MCF 10A (cell line): ENCODE measurements at regions not wholly inside any gene's neighbourhood (a gene's known extent, or its start where the extent isn't known, plus 50 kb on each side); places are given as distances from the start of the nearest gene placed in this dataset.

Experiments
- BruUV-seq: library from RNA; stranded (reverse); fragments of 400-500 nt; replicated peaks from 2 replicates; lab custom pipeline; 2021; lab: Mats Ljungman, UMichigan
- CTCF ChIA-PET: fragments of 300-600 bp; sonication (Branson Sonifier 250); formaldehyde crosslinking; extraction: SDS; loops from one replicate; lab custom pipeline; 2021; ENCODE audit warnings: antibody characterized with exemption, inconsistent platforms; lab: Yijun Ruan, JAX
- POLR2A ChIA-PET: fragments of 300-600, 350-650 bp; sonication (Branson Sonifier 250); formaldehyde crosslinking; extraction: SDS; loops from one replicate; lab custom pipeline; 2020; ENCODE audit warnings: antibody characterized with exemption, inconsistent platforms; lab: Yijun Ruan, JAX
- DNase-seq: peaks from one replicate; pipeline ENCODE4 v3.0.0-alpha.2; 2018; ENCODE audit not compliant: unreplicated experiment
- H3K27ac Mint-ChIP-seq: one replicate; pipeline ENCODE4 v1.8.0; 2022; ENCODE audit warnings: mild to moderate bottlenecking, low read depth, mixed read lengths; ENCODE audit not compliant: unreplicated experiment
- H3K27me3 Mint-ChIP-seq: one replicate; pipeline ENCODE4 v1.8.0; 2022; ENCODE audit warnings: mixed read lengths; ENCODE audit not compliant: insufficient read depth, unreplicated experiment
- H3K36me3 Mint-ChIP-seq: one replicate; pipeline ENCODE4 v1.8.0; 2022; ENCODE audit warnings: mild to moderate bottlenecking, moderate library complexity, mixed read lengths; ENCODE audit not compliant: insufficient read depth, unreplicated experiment
- H3K4me1 Mint-ChIP-seq: one replicate; pipeline ENCODE4 v1.8.0; 2022; ENCODE audit warnings: mixed read lengths; ENCODE audit not compliant: insufficient read depth, unreplicated experiment
- H3K4me3 Mint-ChIP-seq: one replicate; pipeline ENCODE4 v1.8.0; 2022; ENCODE audit warnings: mild to moderate bottlenecking, moderate library complexity, mixed read lengths; ENCODE audit not compliant: unreplicated experiment
- H3K9me3 Mint-ChIP-seq: one replicate; pipeline ENCODE4 v1.8.0; 2022; ENCODE audit warnings: mixed read lengths; ENCODE audit not compliant: unreplicated experiment
- CTCF ChIP-seq: fragments of 200-600 bp; IDR thresholded peaks from one replicate; pipeline ENCODE4 v1.8.0; 2022; ENCODE audit warnings: antibody characterized with exemption, mild to moderate bottlenecking; ENCODE audit not compliant: unreplicated experiment
- intact Hi-C: fragments of 100-400 bp; cut with micrococcal nuclease; formaldehyde crosslinking; loops from 2 replicates; pipeline ENCODE4 v1.14.1; 2022

GRCh38 chr9:31028137-31028536, 1356.3 kb upstream of the ACO1 start:
- no peak overlapping the region for H3K4me3 Mint-ChIP-seq
- no peaks in the 10 kb centered on the region for H3K36me3 Mint-ChIP-seq
- H3K4me1 Mint-ChIP-seq: peaks cover 5% of the 10 kb centered on the region
- no peak for TF ChIP-seq CTCF
- peaks cover 7% of the 10 kb centered on the region for H3K27me3 Mint-ChIP-seq
- no peaks in the 10 kb centered on the region for H3K9me3 Mint-ChIP-seq
- H3K27ac Mint-ChIP-seq: no peak overlapping the region
- intact Hi-C loops: no loop called here
- CTCF ChIA-PET: no interaction called here
- POLR2A ChIA-PET: no interaction called here
- BruUV-seq: no TSS peak
- DNase-seq: no peak

- no TSS peak for BruUV-seq
- H3K27ac Mint-ChIP-seq: no peak overlapping the region
- no peak overlapping the region for H3K4me3 Mint-ChIP-seq
- POLR2A ChIA-PET: interaction anchor here (0.6 kb wide), 1 partner anchor 756 kb away, joined by 3 read pairs; no protein-coding TSS in a partner anchor
- TF ChIP-seq CTCF: no peak
- no peaks in the 10 kb centered on the region for H3K9me3 Mint-ChIP-seq
- CTCF ChIA-PET: no interaction called here
- peaks cover 5% of the 10 kb centered on the region for H3K4me1 Mint-ChIP-seq
- intact Hi-C loops: no loop called here
- H3K27me3 Mint-ChIP-seq: peaks cover 30% of the 10 kb centered on the region
- DNase-seq: peak; percentile 3
- H3K36me3 Mint-ChIP-seq: no peaks in the 10 kb centered on the region
Observed at GRCh38 chr9:31030741-31031202, 1353.7 kb upstream of the ACO1 start.

- H3K27me3 Mint-ChIP-seq: peaks cover 34% of the 10 kb centered on the region
- POLR2A ChIA-PET: no interaction called here
- H3K4me3 Mint-ChIP-seq: no peak overlapping the region
- CTCF ChIA-PET: interaction anchor here (0.6 kb wide), 1 partner anchor 9 kb away, joined by 3 read pairs; no protein-coding TSS in a partner anchor
- no peak overlapping the region for H3K27ac Mint-ChIP-seq
- peaks cover 5% of the 10 kb centered on the region for H3K4me1 Mint-ChIP-seq
- H3K36me3 Mint-ChIP-seq: no peaks in the 10 kb centered on the region
- intact Hi-C loops: no loop called here
- DNase-seq: no peak
- no TSS peak for BruUV-seq
- H3K9me3 Mint-ChIP-seq: no peaks in the 10 kb centered on the region
- no peak for TF ChIP-seq CTCF
Observed at GRCh38 chr9:31032206-31032605, 1352.2 kb upstream of the ACO1 start.

- BruUV-seq: no TSS peak
- intact Hi-C loops: no loop called here
- H3K36me3 Mint-ChIP-seq: no peaks in the 10 kb centered on the region
Observed at GRCh38 chr9:31034311-31034710, 1350.1 kb upstream of the ACO1 start.

More at GRCh38 chr9:31034311-31034710, 1350.1 kb upstream of the ACO1 start:
- H3K27ac Mint-ChIP-seq: no peak overlapping the region
- no peaks in the 10 kb centered on the region for H3K9me3 Mint-ChIP-seq
- TF ChIP-seq CTCF: no peak
- DNase-seq: no peak
- H3K27me3 Mint-ChIP-seq: peaks cover 48% of the 10 kb centered on the region
- ChIA-PET CTCF (no interaction called here), POLR2A (interaction anchor here (0.7 to 1.6 kb wide), 2 partner anchors 11 to 1617 kb away, joined by 3 to 4 read pairs; no protein-coding TSS in a partner anchor)
- H3K4me3 Mint-ChIP-seq: no peak overlapping the region
- peaks cover 5% of the 10 kb centered on the region for H3K4me1 Mint-ChIP-seq
